Erythroblast (primary cell): ENCODE measurements at regions not wholly inside any gene's neighbourhood (a gene's known extent, or its start where the extent isn't known, plus 50 kb on each side); places are given as distances from the start of the nearest gene placed in this dataset.

ENCODE experiments used
- GATA1 ChIP-seq: IDR thresholded peaks from 2 replicates; pipeline ENCODE4 v1.6.1; 2011; ENCODE audit warnings: low read depth, mild to moderate bottlenecking, control low read depth, low read length, moderate library complexity
- POLR2A ChIP-seq: IDR thresholded peaks from 2 replicates; pipeline ENCODE4 v1.6.1; 2011; ENCODE audit warnings: mild to moderate bottlenecking, low read length

DNA sequence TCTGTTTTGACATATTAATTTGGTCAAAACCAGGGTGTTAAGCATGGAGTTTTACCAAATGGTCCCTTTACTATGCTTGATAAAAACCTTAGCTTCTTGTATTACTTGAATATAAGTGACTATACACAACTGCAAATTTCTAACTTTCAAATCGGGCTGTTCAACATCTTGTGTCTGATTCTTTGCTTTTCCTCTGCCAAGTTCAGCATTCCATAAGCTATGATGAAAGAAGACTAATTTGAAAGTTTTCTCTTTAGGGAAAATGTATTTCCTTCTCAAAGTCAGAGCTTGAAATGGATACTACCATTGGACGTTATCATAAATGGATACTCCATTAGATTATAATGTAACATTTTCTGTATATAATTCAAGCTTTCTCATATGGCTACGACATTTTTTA, 792.9 kb downstream of the EFNA5 start:
- no peak for TF ChIP-seq POLR2A
- TF ChIP-seq GATA1 = no peak
